Astrocyte (in vitro differentiated cells and primary cell): ENCODE measurements at regions not wholly inside any gene's neighbourhood (a gene's known extent, or its start where the extent isn't known, plus 50 kb on each side); places are given as distances from the start of the nearest gene placed in this dataset.

ENCODE experiments used
- DNase-seq: peaks from one replicate; pipeline ENCODE4 v3.0.0-alpha.2; 2010; ENCODE audit warnings: low read depth
- FAIRE-seq: peaks from 2 replicates; lab custom pipeline; 2011; peaks lifted over from hg19 to GRCh38; lab: Jason Lieb, UNC
- H2AFZ ChIP-seq: 2 replicates; pipeline ENCODE4 v1.6.0; 2012; ENCODE audit warnings: low read depth, low read length, inconsistent platforms
- H3K27ac ChIP-seq: 2 replicates; pipeline ENCODE4 v1.5.1; 2011; ENCODE audit warnings: low read depth, low read length, inconsistent platforms
- H3K27me3 ChIP-seq: 2 replicates; pipeline ENCODE4 v1.6.0; 2011; ENCODE audit warnings: low read length, inconsistent platforms; ENCODE audit not compliant: insufficient read depth
- H3K36me3 ChIP-seq: 2 replicates; pipeline ENCODE4 v1.5.1; 2011; ENCODE audit warnings: low read length, inconsistent platforms; ENCODE audit not compliant: insufficient read depth
- H3K4me1 ChIP-seq: 2 replicates; pipeline ENCODE4 v1.5.1; 2011; ENCODE audit warnings: low read length, inconsistent platforms; ENCODE audit not compliant: insufficient read depth
- H3K4me2 ChIP-seq: 2 replicates; pipeline ENCODE4 v1.6.0; 2012; ENCODE audit warnings: low read length, inconsistent platforms
- H3K4me3 ChIP-seq: 2 replicates; pipeline ENCODE4 v1.5.1; 2011; ENCODE audit warnings: low read depth, mild to moderate bottlenecking, low read length, inconsistent platforms; ENCODE audit not compliant: insufficient read depth
- H3K79me2 ChIP-seq: 2 replicates; pipeline ENCODE4 v1.6.0; 2012; ENCODE audit warnings: mild to moderate bottlenecking, low read length, inconsistent platforms; ENCODE audit not compliant: insufficient read depth
- H3K9ac ChIP-seq: 2 replicates; pipeline ENCODE4 v1.6.0; 2012; ENCODE audit warnings: mild to moderate bottlenecking, low read length, inconsistent platforms
- H3K9me3 ChIP-seq: 2 replicates; pipeline ENCODE4 v1.5.1; 2012; ENCODE audit warnings: low read depth, mild to moderate bottlenecking, low read length, inconsistent platforms; ENCODE audit not compliant: insufficient read depth
- H4K20me1 ChIP-seq: 2 replicates; pipeline ENCODE4 v1.6.0; 2012; ENCODE audit warnings: low read length, inconsistent platforms; ENCODE audit not compliant: insufficient read depth
- H3K27ac Mint-ChIP-seq: one replicate; pipeline ENCODE4 v1.8.0; 2021; ENCODE audit warnings: mild to moderate bottlenecking, mixed read lengths; ENCODE audit not compliant: unreplicated experiment
- H3K27me3 Mint-ChIP-seq: one replicate; pipeline ENCODE4 v1.8.0; 2021; ENCODE audit warnings: low read depth, mixed read lengths; ENCODE audit not compliant: unreplicated experiment
- H3K36me3 Mint-ChIP-seq: one replicate; pipeline ENCODE4 v1.8.0; 2021; ENCODE audit warnings: low read depth, mixed read lengths; ENCODE audit not compliant: unreplicated experiment
- H3K4me1 Mint-ChIP-seq: one replicate; pipeline ENCODE4 v1.8.0; 2021; ENCODE audit warnings: low read depth, mixed read lengths; ENCODE audit not compliant: unreplicated experiment
- H3K4me3 Mint-ChIP-seq: one replicate; pipeline ENCODE4 v1.8.0; 2021; ENCODE audit warnings: mild to moderate bottlenecking, moderate library complexity, mixed read lengths; ENCODE audit not compliant: unreplicated experiment
- H3K9me3 Mint-ChIP-seq: one replicate; pipeline ENCODE4 v1.8.0; 2021; ENCODE audit warnings: mild to moderate bottlenecking, mixed read lengths; ENCODE audit not compliant: unreplicated experiment
- CTCF ChIP-seq: IDR thresholded peaks from 2 replicates; pipeline ENCODE4 v1.5.1; 2011; ENCODE audit warnings: low read depth, mild to moderate bottlenecking, inconsistent platforms, low read length, moderate library complexity; ENCODE audit not compliant: insufficient read depth
- EZH2 ChIP-seq: IDR thresholded peaks from 2 replicates; pipeline ENCODE4 v1.6.1; 2012; ENCODE audit warnings: mild to moderate bottlenecking, low read length, inconsistent platforms; ENCODE audit not compliant: insufficient read depth

- Histone ChIP-seq H3K4me1 (no peaks in the 10 kb centered on the region), H4K20me1 (no peaks in the 10 kb centered on the region), H3K36me3 (no peaks in the 10 kb centered on the region), H3K27ac (no peak overlapping the region), H3K9me3 (no peaks in the 10 kb centered on the region), H2AFZ (no peak overlapping the region), H3K79me2 (no peaks in the 10 kb centered on the region), H3K4me2 (no peak overlapping the region), H3K27me3 (peaks cover 35% of the 10 kb centered on the region), H3K9ac (no peak overlapping the region), H3K4me3 (no peak overlapping the region)
- H3K27ac Mint-ChIP-seq, result no peak overlapping the region
- peaks cover 2% of the 10 kb centered on the region for H3K36me3 Mint-ChIP-seq
- DNase-seq (no peak), FAIRE-seq (no peak)
- no peaks in the 10 kb centered on the region for H3K9me3 Mint-ChIP-seq
- H3K27me3 Mint-ChIP-seq, result peaks cover 69% of the 10 kb centered on the region
- no peak overlapping the region for H3K4me3 Mint-ChIP-seq
- TF ChIP-seq EZH2, result no peak
- TF ChIP-seq CTCF, result no peak
- peaks cover 4% of the 10 kb centered on the region for H3K4me1 Mint-ChIP-seq
Observed at GRCh38 chr10:70991140-70992124, 103.1 kb upstream of the PCBD1 start.

GRCh38 chr10:70992436-70992835, 104.1 kb upstream of the PCBD1 start:
- H4K20me1 ChIP-seq, result no peaks in the 10 kb centered on the region
- no peaks in the 10 kb centered on the region for H3K79me2 ChIP-seq
- DNase-seq, result no peak
- Mint-ChIP-seq H3K36me3 (peaks cover 2% of the 10 kb centered on the region), H3K4me3 (no peak overlapping the region), H3K4me1 (peaks cover 4% of the 10 kb centered on the region), H3K9me3 (no peaks in the 10 kb centered on the region), H3K27ac (no peak overlapping the region), H3K27me3 (peaks cover 74% of the 10 kb centered on the region)
- H2AFZ ChIP-seq, result no peak overlapping the region
- TF ChIP-seq CTCF (no peak), EZH2 (no peak)
- no peak overlapping the region for H3K27ac ChIP-seq
- no peak overlapping the region for H3K4me3 ChIP-seq
- H3K9me3 ChIP-seq, result no peaks in the 10 kb centered on the region
- H3K27me3 ChIP-seq, result peaks cover 37% of the 10 kb centered on the region
- H3K4me1 ChIP-seq, result no peaks in the 10 kb centered on the region
- H3K36me3 ChIP-seq, result no peaks in the 10 kb centered on the region
- no peak overlapping the region for H3K4me2 ChIP-seq
- FAIRE-seq, result no peak
- H3K9ac ChIP-seq, result no peak overlapping the region

DNA sequence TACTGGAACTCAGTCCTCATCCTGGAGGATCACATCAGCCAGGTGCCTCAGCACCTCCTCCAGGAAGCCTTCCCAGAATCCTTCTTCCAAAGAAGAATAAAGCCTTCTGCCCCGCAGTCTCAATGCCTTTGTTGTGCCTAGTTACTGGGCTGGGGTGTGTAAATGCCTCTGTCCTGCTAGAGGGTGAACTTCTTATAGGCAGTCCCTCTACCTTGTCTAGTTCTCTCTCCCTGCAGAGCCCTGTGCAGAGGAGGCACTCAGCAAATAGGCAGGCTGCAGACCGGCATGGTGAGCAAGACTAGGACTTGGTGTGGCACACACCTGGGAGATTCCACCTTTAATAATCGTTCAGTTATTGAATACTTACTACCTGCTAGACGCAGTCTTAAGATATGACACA, 104.7 kb upstream of the PCBD1 start:
- no peak overlapping the region for H3K4me3 ChIP-seq
- no peak overlapping the region for H3K9ac ChIP-seq
- TF ChIP-seq CTCF, result no peak
- TF ChIP-seq EZH2, result no peak
- no peak overlapping the region for H3K27ac ChIP-seq
- no peaks in the 10 kb centered on the region for H3K9me3 ChIP-seq
- no peaks in the 10 kb centered on the region for H4K20me1 ChIP-seq
- H3K4me2 ChIP-seq, result no peak overlapping the region
- peaks cover 38% of the 10 kb centered on the region for H3K27me3 ChIP-seq
- Mint-ChIP-seq H3K27me3 (peaks cover 73% of the 10 kb centered on the region), H3K27ac (no peak overlapping the region), H3K4me3 (no peak overlapping the region), H3K4me1 (peaks cover 2% of the 10 kb centered on the region), H3K9me3 (no peaks in the 10 kb centered on the region), H3K36me3 (peaks cover 2% of the 10 kb centered on the region)
- no peak overlapping the region for H2AFZ ChIP-seq
- no peaks in the 10 kb centered on the region for H3K79me2 ChIP-seq
- DNase-seq, result no peak
- FAIRE-seq, result no peak
- no peaks in the 10 kb centered on the region for H3K36me3 ChIP-seq
- no peaks in the 10 kb centered on the region for H3K4me1 ChIP-seq
